AG09309 (cell line): ENCODE measurements at regions not wholly inside any gene's neighbourhood (a gene's known extent, or its start where the extent isn't known, plus 50 kb on each side); places are given as distances from the start of the nearest gene placed in this dataset.

Experiments used
- DNase-seq: peaks from one replicate; pipeline ENCODE4 v3.0.0-alpha.2; 2010; ENCODE audit warnings: low read depth
- H3K4me3 ChIP-seq: 2 replicates; pipeline ENCODE4 v1.5.1; 2011; ENCODE audit warnings: mild to moderate bottlenecking, low read depth, low read length, moderate library complexity; ENCODE audit not compliant: control insufficient read depth
- CTCF ChIP-seq: IDR thresholded peaks from 2 replicates; pipeline ENCODE4 v1.5.1; 2011; ENCODE audit warnings: mild to moderate bottlenecking, low read depth, low read length, inconsistent platforms; ENCODE audit not compliant: insufficient read depth, control insufficient read depth; ENCODE audit errors: missing control alignments

GRCh38 chr6:100288311-100288710 lies 176.4 kb downstream of the SIM1 start:
- no peak for TF ChIP-seq CTCF
- no peak for DNase-seq
- H3K4me3 ChIP-seq, result no peak overlapping the region

- peak; percentile 24 for DNase-seq
- TF ChIP-seq CTCF, result no peak
Measured at GRCh38 chr6:100283285-100283684, 181.4 kb downstream of the SIM1 start.

GRCh38 chr6:100281471-100281901 lies 183.2 kb downstream of the SIM1 start:
- H3K4me3 ChIP-seq, result no peak overlapping the region
- no peak for DNase-seq
- TF ChIP-seq CTCF, result no peak

More at GRCh38 chr6:100283285-100283684, 181.4 kb downstream of the SIM1 start:
- H3K4me3 ChIP-seq, result no peak overlapping the region

GRCh38 chr6:100276311-100277057 lies 188.2 kb downstream of the SIM1 start:
- no peak for DNase-seq
- no peak overlapping the region for H3K4me3 ChIP-seq
- no peak for TF ChIP-seq CTCF

- H3K4me3 ChIP-seq, result no peak overlapping the region
- TF ChIP-seq CTCF, result no peak
- no peak for DNase-seq
Measured at GRCh38 chr6:100274147-100274546, 190.6 kb downstream of the SIM1 start.

- no peak for DNase-seq
- no peak for TF ChIP-seq CTCF
- H3K4me3 ChIP-seq, result no peak overlapping the region
Measured at GRCh38 chr6:100271625-100272024, 193.1 kb downstream of the SIM1 start.

- no peak for TF ChIP-seq CTCF
- no peak for DNase-seq
- H3K4me3 ChIP-seq, result no peak overlapping the region
Measured at GRCh38 chr6:100271202-100271601, 193.5 kb downstream of the SIM1 start.
